MM.1S (cell line): ENCODE measurements at regions not wholly inside any gene's neighbourhood (a gene's known extent, or its start where the extent isn't known, plus 50 kb on each side); places are given as distances from the start of the nearest gene placed in this dataset.
A peak's percentile ranks its signal among the peaks of the same experiment; 100 is the strongest.

Source experiments
- DNase-seq: peaks from one replicate; pipeline ENCODE4 v3.0.0-alpha.2; 2015
- H2AFZ ChIP-seq: fragments of 300-600 bp; sonication (generic); 2 replicates; pipeline ENCODE4 v1.6.0; 2016; ENCODE audit warnings: antibody characterized with exemption, low read length
- H3F3A ChIP-seq: fragments of 300-600 bp; sonication (generic); 2 replicates; pipeline ENCODE4 v1.6.1; 2016; ENCODE audit warnings: mild to moderate bottlenecking, antibody characterized with exemption, low read length, moderate library complexity, mixed read lengths; ENCODE audit not compliant: insufficient read depth
- H3K27ac ChIP-seq: fragments of 300-600 bp; sonication (generic); 2 replicates; pipeline ENCODE4 v1.5.1; 2016; ENCODE audit warnings: mild to moderate bottlenecking, low read length
- H3K27me3 ChIP-seq: fragments of 300-600 bp; sonication (generic); replicated peaks from 2 replicates; pipeline ENCODE4 v1.6.0; 2016; ENCODE audit warnings: low read length; ENCODE audit not compliant: insufficient read depth
- H3K36me3 ChIP-seq: fragments of 300-600 bp; sonication (generic); replicated peaks from 2 replicates; pipeline ENCODE4 v1.6.1; 2016; ENCODE audit warnings: mild to moderate bottlenecking, low read length, mixed read lengths; ENCODE audit not compliant: insufficient read depth
- H3K4me1 ChIP-seq: fragments of 300-600 bp; sonication (generic); 2 replicates; pipeline ENCODE4 v1.6.1; 2016; ENCODE audit warnings: low read length, mixed read lengths
- H3K4me2 ChIP-seq: fragments of 300-600 bp; sonication (generic); 2 replicates; pipeline ENCODE4 v1.6.0; 2016; ENCODE audit warnings: low read depth, low read length
- H3K4me3 ChIP-seq: fragments of 300-600 bp; sonication (generic); 2 replicates; pipeline ENCODE4 v1.5.1; 2016; ENCODE audit warnings: low read length, mixed read lengths
- H3K79me2 ChIP-seq: fragments of 300-600 bp; sonication (generic); 2 replicates; pipeline ENCODE4 v1.6.1; 2016; ENCODE audit warnings: mixed run types, low read length, mixed read lengths
- H3K9ac ChIP-seq: fragments of 300-600 bp; sonication (generic); 2 replicates; pipeline ENCODE4 v1.6.1; 2016; ENCODE audit warnings: low read length, mixed read lengths
- H3K9me2 ChIP-seq: fragments of 300-600 bp; sonication (generic); replicated peaks from 2 replicates; pipeline ENCODE4 v1.6.1; 2016; ENCODE audit warnings: mild to moderate bottlenecking, low read length, mixed read lengths; ENCODE audit not compliant: insufficient read depth
- H3K9me3 ChIP-seq: fragments of 300-600 bp; sonication (generic); replicated peaks from 2 replicates; pipeline ENCODE4 v1.6.1; 2016; ENCODE audit warnings: mild to moderate bottlenecking, low read length, mixed read lengths; ENCODE audit not compliant: insufficient read depth
- H4K20me1 ChIP-seq: fragments of 300-600 bp; sonication (generic); 2 replicates; pipeline ENCODE4 v1.6.1; 2016; ENCODE audit warnings: mild to moderate bottlenecking, low read length, moderate library complexity, mixed read lengths; ENCODE audit not compliant: insufficient read depth
- CTCF ChIP-seq: fragments of 300-600 bp; sonication (generic); IDR thresholded peaks from 2 replicates; pipeline ENCODE4 v1.5.1; 2016; ENCODE audit warnings: antibody characterized with exemption, low read length, mixed read lengths
- EZH2 ChIP-seq: fragments of 300-600 bp; sonication (generic); optimal IDR thresholded peaks from 2 replicates; pipeline ENCODE3; 2017; ENCODE audit warnings: low read depth, mild to moderate bottlenecking, antibody characterized with exemption, low read length, mixed read lengths
- EZH2phosphoT487 ChIP-seq: fragments of 300-600 bp; sonication (generic); IDR thresholded peaks from 2 replicates; pipeline ENCODE4 v1.6.1; 2018; ENCODE audit warnings: antibody characterized with exemption, low read length

- no peaks in the 10 kb centered on the region for H3K4me1 ChIP-seq
- no peaks in the 10 kb centered on the region for H3K27me3 ChIP-seq
- H3K9me3 ChIP-seq: no peaks in the 10 kb centered on the region
- H3K36me3 ChIP-seq: no peaks in the 10 kb centered on the region
- no peak overlapping the region for H3K4me3 ChIP-seq
- H3K27ac ChIP-seq: no peak overlapping the region
- no peaks in the 10 kb centered on the region for H3K9me2 ChIP-seq
- DNase-seq: no peak
- H3K9ac ChIP-seq: no peak overlapping the region
- H3K79me2 ChIP-seq: no peaks in the 10 kb centered on the region
- H4K20me1 ChIP-seq: no peaks in the 10 kb centered on the region
- no peak overlapping the region for H3K4me2 ChIP-seq
- TF ChIP-seq EZH2phosphoT487 (no peak), EZH2 (no peak), CTCF (no peak)
- no peak overlapping the region for H2AFZ ChIP-seq
- no peaks in the 10 kb centered on the region for H3F3A ChIP-seq
These were observed 80.2 kb upstream of the KIRREL3 start for GRCh38 chr11:127080735-127081134.

- H3K79me2 ChIP-seq: no peaks in the 10 kb centered on the region
- peaks cover 28% of the 10 kb centered on the region for H3K4me1 ChIP-seq
- no peak overlapping the region for H2AFZ ChIP-seq
- H3K27me3 ChIP-seq: no peaks in the 10 kb centered on the region
- no peak for TF ChIP-seq CTCF
- TF ChIP-seq EZH2: no peak
- TF ChIP-seq EZH2phosphoT487: no peak
- H3K36me3 ChIP-seq: no peaks in the 10 kb centered on the region
- no peak for DNase-seq
- H3K27ac ChIP-seq: no peak overlapping the region
- peaks cover 21% of the 10 kb centered on the region for H3F3A ChIP-seq
- no peak overlapping the region for H3K9ac ChIP-seq
- H3K9me2 ChIP-seq: no peaks in the 10 kb centered on the region
- H3K4me2 ChIP-seq: no peak overlapping the region
- no peak overlapping the region for H3K4me3 ChIP-seq
- H3K9me3 ChIP-seq: no peaks in the 10 kb centered on the region
- no peaks in the 10 kb centered on the region for H4K20me1 ChIP-seq
These were observed 75.2 kb upstream of the KIRREL3 start for GRCh38 chr11:127075758-127076157.

- Histone ChIP-seq H4K20me1 (no peaks in the 10 kb centered on the region), H3K9me2 (no peaks in the 10 kb centered on the region), H3K4me1 (peaks cover 28% of the 10 kb centered on the region), H3K27ac (peak overlapping the region; percentile 90), H3K4me2 (peak overlapping the region; percentile 65), H3K27me3 (no peaks in the 10 kb centered on the region), H3K9ac (peak overlapping the region; percentile 45), H2AFZ (peak overlapping the region; percentile 62), H3K4me3 (peak overlapping the region; percentile 39), H3F3A (peaks cover 21% of the 10 kb centered on the region), H3K36me3 (no peaks in the 10 kb centered on the region), H3K9me3 (no peaks in the 10 kb centered on the region), H3K79me2 (no peaks in the 10 kb centered on the region)
- TF ChIP-seq CTCF: peak; percentile 80
- TF ChIP-seq EZH2: no peak
- no peak for TF ChIP-seq EZH2phosphoT487
- DNase-seq: peak; percentile 96
These were observed 73.7 kb upstream of the KIRREL3 start for GRCh38 chr11:127074151-127074761.
